ENCODE measurements at regions not wholly inside any gene's neighbourhood (a gene's known extent, or its start where the extent isn't known, plus 50 kb on each side); places are given as distances from the start of the nearest gene placed in this dataset.

DNA sequence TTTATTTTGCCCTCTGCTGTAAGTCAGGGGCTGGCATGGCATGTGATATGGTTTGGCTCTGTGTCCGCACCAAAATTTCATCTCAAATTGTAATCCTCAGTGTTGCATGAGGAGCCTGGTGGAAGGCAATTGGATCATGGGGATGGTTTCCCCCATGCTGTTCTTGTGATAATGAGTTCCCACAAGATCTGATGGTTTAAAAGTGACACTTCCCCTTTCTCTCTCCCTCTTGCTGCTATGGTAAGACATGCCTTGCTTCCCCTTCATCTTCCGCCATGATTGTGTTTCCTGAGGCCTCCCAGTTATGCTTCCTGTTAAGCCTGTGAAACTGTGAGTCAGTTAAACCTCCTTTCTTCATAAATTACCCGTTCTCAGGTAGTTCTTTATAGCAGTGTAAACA, 72.0 kb upstream of the MSX1 start:
- TF ChIP-seq, protein P1, sequence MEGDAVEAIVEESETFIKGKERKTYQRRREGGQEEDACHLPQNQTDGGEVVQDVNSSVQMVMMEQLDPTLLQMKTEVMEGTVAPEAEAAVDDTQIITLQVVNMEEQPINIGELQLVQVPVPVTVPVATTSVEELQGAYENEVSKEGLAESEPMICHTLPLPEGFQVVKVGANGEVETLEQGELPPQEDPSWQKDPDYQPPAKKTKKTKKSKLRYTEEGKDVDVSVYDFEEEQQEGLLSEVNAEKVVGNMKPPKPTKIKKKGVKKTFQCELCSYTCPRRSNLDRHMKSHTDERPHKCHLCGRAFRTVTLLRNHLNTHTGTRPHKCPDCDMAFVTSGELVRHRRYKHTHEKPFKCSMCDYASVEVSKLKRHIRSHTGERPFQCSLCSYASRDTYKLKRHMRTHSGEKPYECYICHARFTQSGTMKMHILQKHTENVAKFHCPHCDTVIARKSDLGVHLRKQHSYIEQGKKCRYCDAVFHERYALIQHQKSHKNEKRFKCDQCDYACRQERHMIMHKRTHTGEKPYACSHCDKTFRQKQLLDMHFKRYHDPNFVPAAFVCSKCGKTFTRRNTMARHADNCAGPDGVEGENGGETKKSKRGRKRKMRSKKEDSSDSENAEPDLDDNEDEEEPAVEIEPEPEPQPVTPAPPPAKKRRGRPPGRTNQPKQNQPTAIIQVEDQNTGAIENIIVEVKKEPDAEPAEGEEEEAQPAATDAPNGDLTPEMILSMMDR (IDR thresholded peaks at IDR 0.05) = no peak
- no peak for TF ChIP-seq POLR2AphosphoS5 (IDR thresholded peaks at IDR 0.05; ENCODE audit: insufficient read depth in 1 of 2, low read depth in 1 of 2)

Data from vagina (tissue), 2 donors.